ENCODE measurements at regions not wholly inside any gene's neighbourhood (a gene's known extent, or its start where the extent isn't known, plus 50 kb on each side); places are given as distances from the start of the nearest gene placed in this dataset.

DNA sequence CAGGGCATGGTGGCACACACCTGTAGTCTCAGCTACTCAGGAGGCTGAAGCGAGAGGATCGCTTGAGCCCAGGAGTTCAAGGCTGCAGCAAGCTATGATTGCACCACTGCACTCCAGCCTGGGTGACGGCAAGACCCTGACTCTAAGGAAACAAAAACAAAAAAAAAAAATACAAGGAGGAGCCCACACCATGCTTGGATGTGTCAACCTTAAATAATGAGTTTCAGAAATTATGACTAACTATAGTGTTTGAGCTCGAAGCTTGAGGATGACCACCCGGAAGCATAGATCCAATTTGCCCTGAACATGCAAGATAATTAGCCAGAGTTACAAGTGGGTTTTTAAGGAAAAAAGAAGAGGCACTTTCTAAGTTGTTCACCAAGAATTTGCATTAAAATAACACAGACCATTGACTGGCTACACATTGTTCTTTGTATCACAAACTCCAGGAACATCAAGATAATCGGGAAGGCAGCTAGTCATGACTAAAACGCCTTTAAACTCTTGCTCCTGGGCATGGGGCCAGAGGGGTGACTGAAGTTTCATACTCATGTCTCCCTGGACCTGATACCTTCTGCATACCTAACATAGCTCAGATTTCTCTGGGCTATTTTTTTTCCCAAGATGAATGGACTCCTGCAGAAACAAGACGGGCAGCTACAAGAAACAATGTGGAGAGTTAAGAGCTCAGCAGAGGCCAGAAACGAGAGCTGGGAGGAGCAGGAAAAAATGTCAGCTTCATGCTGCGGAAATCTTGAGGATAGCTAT, 289.6 kb downstream of the PREX1 start:
- TF ChIP-seq, protein P1, sequence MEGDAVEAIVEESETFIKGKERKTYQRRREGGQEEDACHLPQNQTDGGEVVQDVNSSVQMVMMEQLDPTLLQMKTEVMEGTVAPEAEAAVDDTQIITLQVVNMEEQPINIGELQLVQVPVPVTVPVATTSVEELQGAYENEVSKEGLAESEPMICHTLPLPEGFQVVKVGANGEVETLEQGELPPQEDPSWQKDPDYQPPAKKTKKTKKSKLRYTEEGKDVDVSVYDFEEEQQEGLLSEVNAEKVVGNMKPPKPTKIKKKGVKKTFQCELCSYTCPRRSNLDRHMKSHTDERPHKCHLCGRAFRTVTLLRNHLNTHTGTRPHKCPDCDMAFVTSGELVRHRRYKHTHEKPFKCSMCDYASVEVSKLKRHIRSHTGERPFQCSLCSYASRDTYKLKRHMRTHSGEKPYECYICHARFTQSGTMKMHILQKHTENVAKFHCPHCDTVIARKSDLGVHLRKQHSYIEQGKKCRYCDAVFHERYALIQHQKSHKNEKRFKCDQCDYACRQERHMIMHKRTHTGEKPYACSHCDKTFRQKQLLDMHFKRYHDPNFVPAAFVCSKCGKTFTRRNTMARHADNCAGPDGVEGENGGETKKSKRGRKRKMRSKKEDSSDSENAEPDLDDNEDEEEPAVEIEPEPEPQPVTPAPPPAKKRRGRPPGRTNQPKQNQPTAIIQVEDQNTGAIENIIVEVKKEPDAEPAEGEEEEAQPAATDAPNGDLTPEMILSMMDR (IDR thresholded peaks at IDR 0.05), result no peak
- TF ChIP-seq POLR2A (IDR thresholded peaks at IDR 0.05), result no peak
